ENCODE measurements at regions not wholly inside any gene's neighbourhood (a gene's known extent, or its start where the extent isn't known, plus 50 kb on each side); places are given as distances from the start of the nearest gene placed in this dataset.

DNA sequence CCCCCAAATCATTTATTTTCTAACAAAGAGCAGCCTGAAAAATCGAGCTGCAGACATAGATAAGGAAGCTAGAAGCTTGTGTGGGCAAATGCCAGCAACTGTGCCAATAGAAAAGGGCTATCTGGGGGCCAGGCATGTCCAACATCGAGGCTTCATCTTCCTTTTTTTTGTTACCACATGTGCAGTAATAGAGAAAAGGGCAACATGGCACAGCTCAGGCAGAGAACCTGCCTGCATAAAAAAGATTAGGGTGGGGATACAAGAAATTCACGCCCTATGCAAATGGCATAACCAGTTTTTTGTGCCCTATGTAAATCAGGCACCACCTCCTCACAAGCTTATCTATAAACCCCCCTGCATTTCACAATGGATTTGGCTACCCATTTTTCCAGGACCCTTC is 60.4 kb upstream of the ABCC4 start:
- TF ChIP-seq, protein P1, sequence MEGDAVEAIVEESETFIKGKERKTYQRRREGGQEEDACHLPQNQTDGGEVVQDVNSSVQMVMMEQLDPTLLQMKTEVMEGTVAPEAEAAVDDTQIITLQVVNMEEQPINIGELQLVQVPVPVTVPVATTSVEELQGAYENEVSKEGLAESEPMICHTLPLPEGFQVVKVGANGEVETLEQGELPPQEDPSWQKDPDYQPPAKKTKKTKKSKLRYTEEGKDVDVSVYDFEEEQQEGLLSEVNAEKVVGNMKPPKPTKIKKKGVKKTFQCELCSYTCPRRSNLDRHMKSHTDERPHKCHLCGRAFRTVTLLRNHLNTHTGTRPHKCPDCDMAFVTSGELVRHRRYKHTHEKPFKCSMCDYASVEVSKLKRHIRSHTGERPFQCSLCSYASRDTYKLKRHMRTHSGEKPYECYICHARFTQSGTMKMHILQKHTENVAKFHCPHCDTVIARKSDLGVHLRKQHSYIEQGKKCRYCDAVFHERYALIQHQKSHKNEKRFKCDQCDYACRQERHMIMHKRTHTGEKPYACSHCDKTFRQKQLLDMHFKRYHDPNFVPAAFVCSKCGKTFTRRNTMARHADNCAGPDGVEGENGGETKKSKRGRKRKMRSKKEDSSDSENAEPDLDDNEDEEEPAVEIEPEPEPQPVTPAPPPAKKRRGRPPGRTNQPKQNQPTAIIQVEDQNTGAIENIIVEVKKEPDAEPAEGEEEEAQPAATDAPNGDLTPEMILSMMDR (conservative IDR thresholded peaks at IDR 0.05): no peak
- no peak for TF ChIP-seq ZFX (IDR thresholded peaks at IDR 0.05)

All from C4-2B (cell line).